WI38 (cell line): ENCODE measurements at regions not wholly inside any gene's neighbourhood (a gene's known extent, or its start where the extent isn't known, plus 50 kb on each side); places are given as distances from the start of the nearest gene placed in this dataset.

ENCODE experiments used
- H3K4me3 ChIP-seq: 2 replicates; pipeline ENCODE4 v1.5.1; 2011; ENCODE audit warnings: low read depth, mild to moderate bottlenecking, control low read depth, low read length
- CTCF ChIP-seq: IDR thresholded peaks from 2 replicates; pipeline ENCODE4 v1.5.1; 2012; ENCODE audit warnings: low read depth, mild to moderate bottlenecking, control low read depth, low read length

- no peak for TF ChIP-seq CTCF
- no peak overlapping the region for H3K4me3 ChIP-seq
These were observed 321.1 kb downstream of the PIK3C3 start for GRCh38 chr18:42275949-42276730.

- no peak overlapping the region for H3K4me3 ChIP-seq
- no peak for TF ChIP-seq CTCF
These were observed 326.1 kb downstream of the PIK3C3 start for GRCh38 chr18:42281124-42281523.

- H3K4me3 ChIP-seq: no peak overlapping the region
- TF ChIP-seq CTCF: no peak
These were observed 326.8 kb downstream of the PIK3C3 start for GRCh38 chr18:42281851-42282250.

- TF ChIP-seq CTCF: no peak
- H3K4me3 ChIP-seq: no peak overlapping the region
These were observed 332.0 kb downstream of the PIK3C3 start for GRCh38 chr18:42287047-42287446.

- H3K4me3 ChIP-seq: no peak overlapping the region
- TF ChIP-seq CTCF: no peak
These were observed 333.1 kb downstream of the PIK3C3 start for GRCh38 chr18:42288129-42288528.

- TF ChIP-seq CTCF: no peak
- H3K4me3 ChIP-seq: no peak overlapping the region
These were observed 334.5 kb downstream of the PIK3C3 start for GRCh38 chr18:42289526-42289925.
